HG03139 (cell line): ENCODE measurements at regions not wholly inside any gene's neighbourhood (a gene's known extent, or its start where the extent isn't known, plus 50 kb on each side); places are given as distances from the start of the nearest gene placed in this dataset.

Source experiments
- ATAC-seq: cut with Tn5 transposase; IDR thresholded peaks from one replicate; pipeline ENCODE4 v1.9.1; 2021; ENCODE audit not compliant: unreplicated experiment

GRCh38 chr4:145347684-145348083 lies 134.0 kb upstream of the SMAD1 start:
- ATAC-seq = no peak

DNA sequence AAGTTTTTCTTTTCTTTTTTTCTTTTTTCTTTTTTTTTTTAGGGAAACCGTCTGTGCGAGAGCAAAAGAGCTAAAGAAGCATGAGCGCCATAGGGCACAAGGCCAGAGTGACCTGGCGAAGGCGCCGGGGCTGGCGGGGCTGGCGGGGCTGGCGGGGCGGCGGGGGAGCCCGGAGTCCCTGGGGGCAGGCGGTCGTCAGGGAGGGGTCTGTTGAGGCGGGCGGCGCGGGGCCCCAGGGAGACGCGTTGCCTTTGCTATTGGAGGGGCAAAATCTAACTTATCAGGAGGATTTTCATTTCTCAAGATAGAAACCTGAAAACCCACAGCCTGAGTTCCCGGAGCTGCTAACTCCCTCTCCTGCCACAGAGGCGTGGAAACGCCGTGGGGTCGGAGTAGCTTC lies 135.6 kb upstream of the SMAD1 start:
- ATAC-seq = no peak

- no peak for ATAC-seq
Measured at GRCh38 chr4:145345401-145345800, 136.3 kb upstream of the SMAD1 start.

DNA sequence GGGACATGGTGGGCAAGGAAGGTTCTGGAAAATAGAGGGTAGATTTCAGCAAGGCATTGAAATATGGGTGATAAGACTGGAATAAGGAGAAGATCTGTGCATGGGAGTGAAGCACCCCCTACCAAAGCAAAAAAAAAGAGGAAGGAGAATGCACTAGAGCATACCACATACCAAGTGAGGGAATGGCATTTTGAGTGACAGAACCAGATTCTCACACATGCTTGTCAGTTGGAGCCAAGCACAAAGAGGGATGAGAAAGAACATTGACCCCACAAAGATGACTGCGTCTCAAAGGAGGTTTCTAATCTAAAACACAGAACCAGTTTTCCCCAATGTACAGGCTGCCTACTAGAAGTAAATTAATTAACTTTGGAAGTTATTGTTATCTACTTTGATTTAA lies 140.3 kb upstream of the SMAD1 start:
- no peak for ATAC-seq

- ATAC-seq = no peak
Measured at GRCh38 chr4:145340071-145340675, 141.5 kb upstream of the SMAD1 start.

DNA sequence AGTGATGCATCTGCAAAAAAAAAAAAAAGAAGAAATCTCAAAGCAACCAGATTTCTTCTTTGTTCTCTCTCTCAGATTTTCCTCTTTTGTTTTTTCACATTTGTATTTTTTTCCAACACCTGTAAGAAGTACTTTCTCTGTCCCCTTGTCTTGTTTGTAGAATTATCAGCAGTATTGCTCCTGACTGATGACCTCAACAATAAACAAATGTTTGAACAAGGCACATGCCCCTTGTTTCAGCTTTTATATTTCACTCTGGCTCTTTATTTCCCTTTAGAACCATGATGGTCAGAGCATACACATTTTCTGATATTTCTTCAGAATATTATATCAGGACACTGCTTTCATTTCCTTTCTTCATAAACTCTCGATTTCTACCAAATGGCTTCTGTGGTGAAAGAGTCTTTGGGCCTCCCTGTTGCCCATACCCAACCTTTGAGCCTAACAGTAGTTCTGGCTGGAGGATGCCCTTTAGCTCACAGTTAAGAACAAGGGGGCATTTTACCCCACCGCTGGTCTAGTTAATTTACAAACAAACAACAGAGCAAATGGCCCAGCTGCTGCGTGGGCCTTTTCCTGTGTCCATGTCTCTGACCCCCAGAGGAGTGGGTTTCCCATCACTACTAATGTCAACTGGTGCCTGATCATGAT lies 142.5 kb upstream of the SMAD1 start:
- ATAC-seq = no peak

- ATAC-seq = no peak
Measured at GRCh38 chr4:145338568-145338967, 143.1 kb upstream of the SMAD1 start.

DNA sequence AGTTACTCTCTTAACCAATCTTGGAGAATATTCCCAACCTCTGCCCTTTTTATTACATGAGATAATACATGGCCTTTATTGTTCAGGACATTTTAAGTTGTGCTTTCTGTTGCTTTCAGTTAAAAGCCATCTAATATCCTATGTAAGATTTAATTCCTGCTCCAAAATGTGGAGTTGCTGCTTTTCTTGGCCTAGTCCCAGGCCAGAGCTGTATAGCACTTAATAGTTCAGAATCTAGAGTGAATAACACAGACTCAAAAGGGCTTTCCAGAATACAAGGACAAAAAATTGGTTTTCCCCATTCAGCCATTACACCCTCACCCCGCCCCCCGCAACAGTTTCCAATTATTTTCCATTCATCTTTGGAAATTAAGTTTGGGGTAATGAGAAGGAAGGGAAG lies 144.3 kb upstream of the SMAD1 start:
- ATAC-seq = no peak

- no peak for ATAC-seq
Measured at GRCh38 chr4:145333786-145334185, 147.9 kb upstream of the SMAD1 start.

- no peak for ATAC-seq
Measured at GRCh38 chr4:145326491-145326890, 146.1 kb upstream of the OTUD4 start.

- no peak for ATAC-seq
Measured at GRCh38 chr4:145324161-145324560, 143.8 kb upstream of the OTUD4 start.

GRCh38 chr4:145320294-145320693 lies 139.9 kb upstream of the OTUD4 start:
- ATAC-seq = no peak

DNA sequence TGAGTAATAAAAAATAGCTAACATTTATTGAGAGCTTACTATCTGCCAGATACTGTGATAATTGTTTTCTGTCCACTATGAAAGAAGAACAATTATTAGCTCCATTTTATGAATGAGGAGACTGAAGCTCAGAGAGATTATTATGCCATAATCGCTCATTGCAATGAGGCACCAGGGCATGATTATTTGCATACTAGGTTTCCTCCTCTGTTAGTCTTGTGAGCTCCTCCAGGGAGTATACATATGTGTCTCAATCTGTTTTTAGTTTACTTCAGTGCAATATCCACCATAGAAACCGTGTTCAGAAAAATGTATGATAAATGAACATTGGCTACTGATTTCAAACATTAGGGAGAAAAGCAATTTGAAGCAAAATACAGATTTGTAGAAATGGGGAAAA lies 139.4 kb upstream of the OTUD4 start:
- ATAC-seq = no peak

- no peak for ATAC-seq
Measured at GRCh38 chr4:145316897-145317574, 136.6 kb upstream of the OTUD4 start.

DNA sequence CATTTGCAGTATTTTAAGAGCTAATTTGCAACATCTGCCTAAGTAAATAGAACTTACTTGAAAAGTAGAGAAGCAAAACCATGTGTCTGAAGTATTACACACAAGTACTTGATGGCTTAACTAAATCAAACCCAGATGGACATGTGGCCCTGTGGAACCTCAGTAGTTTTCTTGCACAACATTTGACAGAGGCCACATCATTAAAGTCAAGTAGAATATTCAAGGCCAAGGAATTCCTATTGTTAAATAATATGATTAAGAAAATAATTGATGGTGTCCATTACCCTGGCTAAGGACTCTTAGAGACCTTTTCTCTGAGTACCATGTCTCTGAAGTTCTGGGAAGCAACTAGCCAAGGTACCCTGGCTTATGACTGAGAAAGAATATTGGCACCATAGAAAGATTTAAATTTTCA lies 135.4 kb upstream of the OTUD4 start:
- no peak for ATAC-seq

- no peak for ATAC-seq
Measured at GRCh38 chr4:145308598-145308997, 128.2 kb upstream of the OTUD4 start.

DNA sequence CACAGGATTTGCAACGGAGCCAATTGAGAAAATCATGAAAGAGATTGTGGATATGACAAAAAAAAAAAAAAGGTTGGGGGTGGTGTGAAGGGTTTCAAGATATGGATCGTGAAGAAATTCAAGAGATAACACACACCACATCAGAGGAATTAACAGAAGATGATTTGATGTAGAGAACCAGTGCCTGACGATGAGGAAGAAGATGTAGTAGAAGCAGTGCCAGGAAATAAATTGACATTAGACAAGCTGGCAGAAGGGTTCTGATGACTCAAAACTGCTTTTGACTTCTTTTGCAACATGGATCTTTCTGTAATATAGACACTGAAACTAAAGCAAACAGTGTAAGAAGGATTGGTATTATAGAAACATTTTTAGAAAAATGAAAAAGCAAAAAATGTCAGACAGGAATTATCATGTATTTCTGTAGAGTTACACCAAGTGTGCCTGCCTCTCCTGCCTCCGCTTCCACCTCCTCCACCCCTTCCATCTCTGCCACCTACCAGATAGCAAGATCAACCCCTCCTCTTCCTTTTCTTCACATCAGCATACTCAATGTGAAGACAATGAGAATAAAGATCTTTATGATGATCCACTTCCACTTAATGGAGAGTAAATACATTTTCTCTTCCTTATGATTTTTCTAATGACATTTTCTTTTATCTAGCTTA lies 127.5 kb upstream of the OTUD4 start:
- no peak for ATAC-seq

GRCh38 chr4:145307120-145307519 lies 126.7 kb upstream of the OTUD4 start:
- ATAC-seq = no peak

DNA sequence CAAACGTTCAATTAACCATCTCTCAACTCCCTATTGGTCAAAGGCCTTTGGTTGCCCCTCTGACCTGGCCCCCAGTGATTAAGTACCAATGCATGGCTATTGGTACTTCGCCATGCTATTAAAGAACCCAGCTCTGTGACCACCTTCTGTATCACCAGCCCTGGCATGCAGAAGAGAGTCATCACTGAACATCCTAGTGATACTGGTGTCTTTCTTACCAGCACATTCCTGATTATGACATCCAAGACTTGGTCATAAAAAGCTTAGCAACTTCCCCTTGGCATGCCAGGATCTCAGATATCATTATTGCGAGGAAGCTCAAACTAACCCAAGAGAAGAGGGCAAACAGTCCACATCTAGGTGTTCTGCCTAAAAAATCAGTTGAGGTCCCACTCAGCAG lies 122.3 kb upstream of the OTUD4 start:
- ATAC-seq = no peak

GRCh38 chr4:145301386-145302080 lies 121.1 kb upstream of the OTUD4 start:
- ATAC-seq = no peak

- ATAC-seq = peak; percentile 80
Measured at GRCh38 chr4:145299380-145300076, 119.1 kb upstream of the OTUD4 start.
